ENCODE measurements at regions not wholly inside any gene's neighbourhood (a gene's known extent, or its start where the extent isn't known, plus 50 kb on each side); places are given as distances from the start of the nearest gene placed in this dataset.

GRCh38 chr6:44631968-44632367 is 244.5 kb downstream of the CDC5L start:
- no peak for DNase-seq (ENCODE audit: low read depth, low spot score)
- WGBS (ENCODE audit: insufficient coverage, insufficient read length) = no CpG with 5 or more reads among the region's 6 CpGs
- Histone ChIP-seq H3K27ac (ENCODE audit: low read length) (no peak overlapping the region), H3K4me3 (ENCODE audit: low read length) (no peak overlapping the region), H3K36me3 (ENCODE audit: control insufficient read depth, insufficient read depth, low read length) (no peaks in the 10 kb centered on the region), H3K4me1 (ENCODE audit: control insufficient read depth, insufficient read depth, low read length) (peaks cover 7% of the 10 kb centered on the region), H3K9me3 (ENCODE audit: control insufficient read depth, insufficient read depth, low read length) (no peaks in the 10 kb centered on the region), H3K27me3 (ENCODE audit: control insufficient read depth, insufficient read depth, low read length) (no peaks in the 10 kb centered on the region)

- H3K9me3 ChIP-seq (ENCODE audit: control insufficient read depth, insufficient read depth, low read length) = no peaks in the 10 kb centered on the region
- WGBS (ENCODE audit: insufficient coverage, insufficient read length) = no CpG with 5 or more reads among the region's 8 CpGs
- 0 out of 2 replicates have a peak, but pooled peaks cover 2% of the 10 kb centered on the region for H3K4me1 ChIP-seq (ENCODE audit: control insufficient read depth, insufficient read depth, low read length)
- no peak overlapping the region for H3K27ac ChIP-seq (ENCODE audit: low read length)
- H3K27me3 ChIP-seq (ENCODE audit: control insufficient read depth, insufficient read depth, low read length) = no peaks in the 10 kb centered on the region
- H3K4me3 ChIP-seq (ENCODE audit: low read length) = no peak overlapping the region
- no peak for DNase-seq (ENCODE audit: low read depth, low spot score)
- no peaks in the 10 kb centered on the region for H3K36me3 ChIP-seq (ENCODE audit: control insufficient read depth, insufficient read depth, low read length)
These were observed 246.8 kb downstream of the CDC5L start for GRCh38 chr6:44634321-44634720.

GRCh38 chr6:44635486-44635885 is 248.0 kb downstream of the CDC5L start:
- WGBS (ENCODE audit: insufficient coverage, insufficient read length) = no CpG with 5 or more reads among the region's 4 CpGs
- Histone ChIP-seq H3K4me1 (ENCODE audit: control insufficient read depth, insufficient read depth, low read length) (no peaks in the 10 kb centered on the region), H3K27me3 (ENCODE audit: control insufficient read depth, insufficient read depth, low read length) (no peaks in the 10 kb centered on the region), H3K4me3 (ENCODE audit: low read length) (no peak overlapping the region), H3K36me3 (ENCODE audit: control insufficient read depth, insufficient read depth, low read length) (no peaks in the 10 kb centered on the region), H3K27ac (ENCODE audit: low read length) (no peak overlapping the region), H3K9me3 (ENCODE audit: control insufficient read depth, insufficient read depth, low read length) (no peaks in the 10 kb centered on the region)
- no peak for DNase-seq (ENCODE audit: low read depth, low spot score)

GRCh38 chr6:44636561-44637248 is 249.2 kb downstream of the CDC5L start:
- DNase-seq (ENCODE audit: low read depth, low spot score) = no peak
- Histone ChIP-seq H3K9me3 (ENCODE audit: control insufficient read depth, insufficient read depth, low read length) (no peaks in the 10 kb centered on the region), H3K4me3 (ENCODE audit: low read length) (no peak overlapping the region), H3K4me1 (ENCODE audit: control insufficient read depth, insufficient read depth, low read length) (no peaks in the 10 kb centered on the region), H3K36me3 (ENCODE audit: control insufficient read depth, insufficient read depth, low read length) (no peaks in the 10 kb centered on the region), H3K27ac (ENCODE audit: low read length) (no peak overlapping the region), H3K27me3 (ENCODE audit: control insufficient read depth, insufficient read depth, low read length) (no peaks in the 10 kb centered on the region)
- no CpG with 5 or more reads among the region's 14 CpGs for WGBS (ENCODE audit: insufficient coverage, insufficient read length)

GRCh38 chr6:44641344-44642031 is 254.0 kb downstream of the CDC5L start:
- H3K9me3 ChIP-seq (ENCODE audit: control insufficient read depth, insufficient read depth, low read length) = no peaks in the 10 kb centered on the region
- H3K36me3 ChIP-seq (ENCODE audit: control insufficient read depth, insufficient read depth, low read length) = no peaks in the 10 kb centered on the region
- no CpG with 5 or more reads among the region's 10 CpGs for WGBS (ENCODE audit: insufficient coverage, insufficient read length)
- H3K27me3 ChIP-seq (ENCODE audit: control insufficient read depth, insufficient read depth, low read length) = no peaks in the 10 kb centered on the region
- DNase-seq (ENCODE audit: low read depth, low spot score) = no peak
- no peaks in the 10 kb centered on the region for H3K4me1 ChIP-seq (ENCODE audit: control insufficient read depth, insufficient read depth, low read length)
- H3K27ac ChIP-seq (ENCODE audit: low read length) = no peak overlapping the region
- H3K4me3 ChIP-seq (ENCODE audit: low read length) = no peak overlapping the region

- no peaks in the 10 kb centered on the region for H3K36me3 ChIP-seq (ENCODE audit: control insufficient read depth, insufficient read depth, low read length)
- H3K27me3 ChIP-seq (ENCODE audit: control insufficient read depth, insufficient read depth, low read length) = no peaks in the 10 kb centered on the region
- no CpG with 5 or more reads among the region's 1 CpG for WGBS (ENCODE audit: insufficient coverage, insufficient read length)
- no peaks in the 10 kb centered on the region for H3K9me3 ChIP-seq (ENCODE audit: control insufficient read depth, insufficient read depth, low read length)
- no peak for DNase-seq (ENCODE audit: low read depth, low spot score)
- no peak overlapping the region for H3K27ac ChIP-seq (ENCODE audit: low read length)
- H3K4me3 ChIP-seq (ENCODE audit: low read length) = no peak overlapping the region
- H3K4me1 ChIP-seq (ENCODE audit: control insufficient read depth, insufficient read depth, low read length) = no peaks in the 10 kb centered on the region
These were observed 254.8 kb downstream of the CDC5L start for GRCh38 chr6:44642349-44642748.

- Histone ChIP-seq H3K9me3 (ENCODE audit: control insufficient read depth, insufficient read depth, low read length) (no peaks in the 10 kb centered on the region), H3K4me3 (ENCODE audit: low read length) (no peak overlapping the region), H3K4me1 (ENCODE audit: control insufficient read depth, insufficient read depth, low read length) (no peaks in the 10 kb centered on the region), H3K27me3 (ENCODE audit: control insufficient read depth, insufficient read depth, low read length) (no peaks in the 10 kb centered on the region), H3K27ac (ENCODE audit: low read length) (no peak overlapping the region), H3K36me3 (ENCODE audit: control insufficient read depth, insufficient read depth, low read length) (no peaks in the 10 kb centered on the region)
- no peak for DNase-seq (ENCODE audit: low read depth, low spot score)
- whole genome bisulfite sequencing (ENCODE audit: insufficient coverage, insufficient read length) = no CpG with 5 or more reads among the region's 10 CpGs
These were observed 255.5 kb downstream of the CDC5L start for GRCh38 chr6:44642870-44643522.

GRCh38 chr6:44645276-44645675 is 257.8 kb downstream of the CDC5L start:
- no peak overlapping the region for H3K27ac ChIP-seq (ENCODE audit: low read length)
- no peaks in the 10 kb centered on the region for H3K9me3 ChIP-seq (ENCODE audit: control insufficient read depth, insufficient read depth, low read length)
- no peaks in the 10 kb centered on the region for H3K27me3 ChIP-seq (ENCODE audit: control insufficient read depth, insufficient read depth, low read length)
- no peak overlapping the region for H3K4me3 ChIP-seq (ENCODE audit: low read length)
- H3K4me1 ChIP-seq (ENCODE audit: control insufficient read depth, insufficient read depth, low read length) = no peaks in the 10 kb centered on the region
- WGBS (ENCODE audit: insufficient coverage, insufficient read length) = no CpG with 5 or more reads among the region's 6 CpGs
- no peak for DNase-seq (ENCODE audit: low read depth, low spot score)
- no peaks in the 10 kb centered on the region for H3K36me3 ChIP-seq (ENCODE audit: control insufficient read depth, insufficient read depth, low read length)

- Histone ChIP-seq H3K36me3 (ENCODE audit: control insufficient read depth, insufficient read depth, low read length) (no peaks in the 10 kb centered on the region), H3K4me1 (ENCODE audit: control insufficient read depth, insufficient read depth, low read length) (no peaks in the 10 kb centered on the region; the same call in 1 of the 2 replicates), H3K4me3 (ENCODE audit: low read length) (no peak overlapping the region), H3K9me3 (ENCODE audit: control insufficient read depth, insufficient read depth, low read length) (no peaks in the 10 kb centered on the region), H3K27ac (ENCODE audit: low read length) (no peak overlapping the region), H3K27me3 (ENCODE audit: control insufficient read depth, insufficient read depth, low read length) (no peaks in the 10 kb centered on the region)
- no peak for DNase-seq (ENCODE audit: low read depth, low spot score)
- no CpG with 5 or more reads among the region's 5 CpGs for WGBS (ENCODE audit: insufficient coverage, insufficient read length)
These were observed 258.8 kb downstream of the CDC5L start for GRCh38 chr6:44646355-44646754.

- Histone ChIP-seq H3K4me1 (ENCODE audit: control insufficient read depth, insufficient read depth, low read length) (peaks cover 4% of the 10 kb centered on the region), H3K27ac (ENCODE audit: low read length) (no peak overlapping the region), H3K4me3 (ENCODE audit: low read length) (no peak overlapping the region), H3K36me3 (ENCODE audit: control insufficient read depth, insufficient read depth, low read length) (no peaks in the 10 kb centered on the region), H3K27me3 (ENCODE audit: control insufficient read depth, insufficient read depth, low read length) (no peaks in the 10 kb centered on the region), H3K9me3 (ENCODE audit: control insufficient read depth, insufficient read depth, low read length) (no peaks in the 10 kb centered on the region)
- WGBS (ENCODE audit: insufficient coverage, insufficient read length) = no CpG with 5 or more reads among the region's 4 CpGs
- DNase-seq (ENCODE audit: low read depth, low spot score) = no peak
These were observed 262.0 kb downstream of the CDC5L start for GRCh38 chr6:44649365-44650025.

All from iPS DF 6.9 (cell line).